ENCODE measurements at regions not wholly inside any gene's neighbourhood (a gene's known extent, or its start where the extent isn't known, plus 50 kb on each side); places are given as distances from the start of the nearest gene placed in this dataset.

DNA sequence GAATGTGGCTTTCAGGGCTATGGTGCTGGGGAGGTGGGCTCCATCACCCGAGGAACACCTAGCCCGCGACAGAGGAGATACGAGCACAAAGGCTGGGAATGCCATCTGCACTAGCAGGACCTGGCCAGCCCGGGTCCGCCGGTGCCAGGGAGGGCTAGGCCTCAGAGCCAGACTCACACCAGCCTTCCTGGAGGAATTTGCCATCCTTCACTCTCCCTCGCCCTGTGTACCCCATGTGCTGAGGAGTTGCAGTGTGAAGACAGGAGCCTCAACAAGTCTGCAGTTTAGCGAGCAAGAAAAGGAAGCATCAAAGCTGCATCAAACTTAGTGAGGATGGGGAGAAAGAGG is 123.6 kb upstream of the JCAD start:
- TF ChIP-seq, protein P1, sequence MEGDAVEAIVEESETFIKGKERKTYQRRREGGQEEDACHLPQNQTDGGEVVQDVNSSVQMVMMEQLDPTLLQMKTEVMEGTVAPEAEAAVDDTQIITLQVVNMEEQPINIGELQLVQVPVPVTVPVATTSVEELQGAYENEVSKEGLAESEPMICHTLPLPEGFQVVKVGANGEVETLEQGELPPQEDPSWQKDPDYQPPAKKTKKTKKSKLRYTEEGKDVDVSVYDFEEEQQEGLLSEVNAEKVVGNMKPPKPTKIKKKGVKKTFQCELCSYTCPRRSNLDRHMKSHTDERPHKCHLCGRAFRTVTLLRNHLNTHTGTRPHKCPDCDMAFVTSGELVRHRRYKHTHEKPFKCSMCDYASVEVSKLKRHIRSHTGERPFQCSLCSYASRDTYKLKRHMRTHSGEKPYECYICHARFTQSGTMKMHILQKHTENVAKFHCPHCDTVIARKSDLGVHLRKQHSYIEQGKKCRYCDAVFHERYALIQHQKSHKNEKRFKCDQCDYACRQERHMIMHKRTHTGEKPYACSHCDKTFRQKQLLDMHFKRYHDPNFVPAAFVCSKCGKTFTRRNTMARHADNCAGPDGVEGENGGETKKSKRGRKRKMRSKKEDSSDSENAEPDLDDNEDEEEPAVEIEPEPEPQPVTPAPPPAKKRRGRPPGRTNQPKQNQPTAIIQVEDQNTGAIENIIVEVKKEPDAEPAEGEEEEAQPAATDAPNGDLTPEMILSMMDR (conservative IDR thresholded peaks at IDR 0.05 in 1 of 2, IDR thresholded peaks at IDR 0.05 in 1 of 2; ENCODE audit: extremely low read depth in 1 of 2, insufficient read depth in 1 of 2, low read depth in 1 of 2, low read length in 2 of 2), result no peak
- no peak for TF ChIP-seq EZH2 (IDR thresholded peaks at IDR 0.05; ENCODE audit: borderline replicate concordance, low read length)

Measured in mammary epithelial cell (primary cell).